H1 (cell line): ENCODE measurements at regions not wholly inside any gene's neighbourhood (a gene's known extent, or its start where the extent isn't known, plus 50 kb on each side); places are given as distances from the start of the nearest gene placed in this dataset.

Experiments used
- CTCF ChIA-PET: fragments of 300-600 bp; sonication (Branson Sonifier 250); formaldehyde crosslinking; loops from one replicate; lab custom pipeline; 2021; ENCODE audit not compliant: partially characterized antibody; lab: Charles Lee
- POLR2A ChIA-PET: fragments of 300-600 bp; sonication (Branson Sonifier 250); formaldehyde crosslinking; loops from one replicate; lab custom pipeline; 2021; ENCODE audit warnings: inconsistent platforms; ENCODE audit not compliant: partially characterized antibody; lab: Charles Lee
- DNase-seq, 2 experiments: peaks; one replicate each; pipeline versions ENCODE4 v3.0.0 to v3.0.0-alpha.2; 2010 to 2022; ENCODE audit warnings: low spot score in 2 of 2, low read depth in 1 of 2, mixed read lengths in 1 of 2
- FAIRE-seq: peaks from 2 replicates; lab custom pipeline; 2011; peaks lifted over from hg19 to GRCh38; lab: Jason Lieb, UNC
- H2AFZ ChIP-seq: 2 replicates; pipeline ENCODE4 v1.8.1; 2012; ENCODE audit warnings: low read length, inconsistent platforms
- H2AK5ac ChIP-seq: 2 replicates; pipeline ENCODE4 v1.6.1; 2013; ENCODE audit warnings: low read depth, low read length
- H2BK120ac ChIP-seq: replicated peaks from 2 replicates; pipeline ENCODE3; 2013; ENCODE audit warnings: low read depth, low read length, inconsistent platforms
- H2BK12ac ChIP-seq: 2 replicates; pipeline ENCODE4 v1.6.1; 2013; ENCODE audit warnings: low read depth, low read length
- H2BK15ac ChIP-seq: 2 replicates; pipeline ENCODE4 v1.6.1; 2013; ENCODE audit warnings: low read length
- H2BK20ac ChIP-seq: 2 replicates; pipeline ENCODE4 v1.6.1; 2013; ENCODE audit warnings: low read length
- H2BK5ac ChIP-seq: 2 replicates; pipeline ENCODE4 v1.6.1; 2013; ENCODE audit warnings: low read depth, low read length
- H3K14ac ChIP-seq: 2 replicates; pipeline ENCODE4 v1.6.1; 2013; ENCODE audit warnings: inconsistent platforms; ENCODE audit not compliant: insufficient read length
- H3K18ac ChIP-seq: 2 replicates; pipeline ENCODE4 v1.6.1; 2013; ENCODE audit warnings: low read length; ENCODE audit errors: extremely low read depth
- H3K23ac ChIP-seq: 2 replicates; pipeline ENCODE4 v1.6.1; 2013; ENCODE audit warnings: inconsistent platforms; ENCODE audit not compliant: insufficient read length
- H3K23me2 ChIP-seq: 2 replicates; pipeline ENCODE4 v1.6.1; 2013; ENCODE audit warnings: low read depth, low read length
- H3K27ac ChIP-seq: 2 replicates; pipeline ENCODE4 v1.6.1; 2011; ENCODE audit warnings: low read depth, low read length, inconsistent platforms
- H3K27me3 ChIP-seq, 4 experiments: replicated peaks in 1 of 4; 1 replicate in 1 of 4; 2 replicates in 3 of 4; pipeline versions ENCODE4 v1.6.1 to v1.8.1; 2011 to 2013; ENCODE audit warnings: low read length in 3 of 4, mild to moderate bottlenecking in 3 of 4, inconsistent platforms in 2 of 4, mixed read lengths in 2 of 4, moderate library complexity in 1 of 4; ENCODE audit not compliant: control insufficient read depth in 3 of 4, insufficient read depth in 3 of 4; ENCODE audit errors: extremely low read depth in 1 of 4
- H3K36me3 ChIP-seq, 4 experiments: 2 replicates each; pipeline versions ENCODE4 v1.6.1 to v1.8.1; 2011 to 2013; ENCODE audit warnings: mild to moderate bottlenecking in 4 of 4, low read length in 3 of 4, moderate library complexity in 2 of 4, control low read depth in 1 of 4, inconsistent platforms in 1 of 4; ENCODE audit not compliant: insufficient read depth in 4 of 4, control insufficient read depth in 2 of 4
- H3K4ac ChIP-seq: replicated peaks from 2 replicates; pipeline ENCODE3; 2013; ENCODE audit warnings: low read length, low read depth, mixed read lengths, inconsistent platforms; ENCODE audit not compliant: insufficient read length
- H3K4me1 ChIP-seq, 4 experiments: replicated peaks in 1 of 4; 1 replicate in 1 of 4; 2 replicates in 3 of 4; pipeline versions ENCODE4 v1.6.1 to v1.8.1; 2011 to 2013; ENCODE audit warnings: low read length in 3 of 4, inconsistent platforms in 2 of 4, mixed read lengths in 1 of 4; ENCODE audit not compliant: insufficient read depth in 4 of 4, control insufficient read depth in 3 of 4
- H3K4me2 ChIP-seq, 2 experiments: 2 replicates each; pipeline versions ENCODE4 v1.6.1 to v1.8.1; 2011 to 2013; ENCODE audit warnings: low read depth in 2 of 2, low read length in 2 of 2, control low read depth in 1 of 2, inconsistent platforms in 1 of 2, mild to moderate bottlenecking in 1 of 2; ENCODE audit not compliant: insufficient read depth in 1 of 2
- H3K4me3 ChIP-seq, 4 experiments: fragments of 200-600, 300-600 bp in 1 of 4; sonication (generic), shearing (Covaris generic), sonication (Bioruptor Twin) in 1 of 4; 2 replicates each; pipeline versions ENCODE4 v1.5.1 to v1.8.1; 2011 to 2016; ENCODE audit warnings: low read length in 4 of 4, low read depth in 3 of 4, control low read depth in 2 of 4, inconsistent platforms in 2 of 4, mild to moderate bottlenecking in 2 of 4, mixed read lengths in 1 of 4, moderate library complexity in 1 of 4; ENCODE audit not compliant: insufficient read depth in 2 of 4; ENCODE audit errors: extremely low read depth in 1 of 4
- H3K56ac ChIP-seq: replicated peaks from 2 replicates; pipeline ENCODE3; 2013; ENCODE audit warnings: low read depth, mild to moderate bottlenecking, mixed read lengths, low read length, inconsistent platforms; ENCODE audit not compliant: insufficient read length
- H3K79me1 ChIP-seq: 2 replicates; pipeline ENCODE4 v1.6.1; 2013; ENCODE audit warnings: low read depth, low read length, control low read depth
- H3K79me2 ChIP-seq, 2 experiments: 2 replicates each; pipeline versions ENCODE4 v1.6.1 to v1.8.1; 2012 to 2013; ENCODE audit warnings: low read length in 2 of 2, mild to moderate bottlenecking in 2 of 2, inconsistent platforms in 1 of 2; ENCODE audit not compliant: insufficient read depth in 2 of 2, control insufficient read depth in 1 of 2
- H3K9ac ChIP-seq, 4 experiments: replicated peaks in 1 of 4; 1 replicate in 1 of 4; 2 replicates in 3 of 4; pipeline versions ENCODE4 v1.6.1 to v1.8.1; 2011 to 2013; ENCODE audit warnings: low read depth in 3 of 4, low read length in 3 of 4, control low read depth in 2 of 4, mild to moderate bottlenecking in 2 of 4, moderate library complexity in 2 of 4, inconsistent platforms in 1 of 4; ENCODE audit errors: extremely low read depth in 1 of 4
- H3K9me3 ChIP-seq, 2 experiments: 2 replicates each; pipeline versions ENCODE4 v1.6.1 to v1.8.1; 2012 to 2013; ENCODE audit warnings: mild to moderate bottlenecking in 2 of 2, moderate library complexity in 2 of 2, control low read depth in 1 of 2, inconsistent platforms in 1 of 2, low read depth in 1 of 2, low read length in 1 of 2, mixed read lengths in 1 of 2; ENCODE audit not compliant: insufficient read depth in 2 of 2
- H4K20me1 ChIP-seq, 2 experiments: replicated peaks in 1 of 2; 2 replicates each; pipeline versions ENCODE3 to v1.8.1; 2011 to 2013; ENCODE audit warnings: inconsistent platforms in 2 of 2, low read length in 2 of 2, mild to moderate bottlenecking in 1 of 2; ENCODE audit not compliant: insufficient read depth in 2 of 2, control insufficient read depth in 1 of 2
- H4K5ac ChIP-seq: 2 replicates; pipeline ENCODE4 v1.6.1; 2013; ENCODE audit warnings: low read length, low read depth, mixed read lengths, inconsistent platforms; ENCODE audit not compliant: insufficient read length
- H4K8ac ChIP-seq: 2 replicates; pipeline ENCODE4 v1.8.0; 2013; ENCODE audit warnings: mild to moderate bottlenecking, moderate library complexity, low read length, inconsistent platforms; ENCODE audit not compliant: insufficient read depth; ENCODE audit errors: extremely low read depth
- H4K91ac ChIP-seq: replicated peaks from 2 replicates; pipeline ENCODE3; 2013; ENCODE audit warnings: low read length, mixed read lengths, inconsistent platforms; ENCODE audit not compliant: insufficient read length
- BRCA1 ChIP-seq: IDR thresholded peaks from 2 replicates; pipeline ENCODE4 v1.6.1; 2012; ENCODE audit warnings: low read depth, low read length, improper control_type of control experiment
- JUND ChIP-seq: IDR thresholded peaks from 2 replicates; pipeline ENCODE4 v1.6.1; 2011; ENCODE audit warnings: mild to moderate bottlenecking, improper control_type of control experiment, low read length
- whole genome bisulfite sequencing, 2 experiments: shearing (Covaris generic) in 1 of 2; methylation state at CpG; one replicate each; pipeline versions ENCODE4 v1.1.6 to v1.1.7; 2013 to 2015; ENCODE audit warnings: low lambda C conversion rate in 2 of 2, mixed read lengths in 2 of 2, inconsistent platforms in 1 of 2, low coverage in 1 of 2, missing lambda C conversion rate in 1 of 2; ENCODE audit not compliant: insufficient replicate concordance in 2 of 2, insufficient coverage in 1 of 2, insufficient read length in 1 of 2; ENCODE audit errors: extremely low coverage in 1 of 2, missing lambda C conversion rate in 1 of 2; 5-methylcytosine and 5-hydroxymethylcytosine counted together

DNA sequence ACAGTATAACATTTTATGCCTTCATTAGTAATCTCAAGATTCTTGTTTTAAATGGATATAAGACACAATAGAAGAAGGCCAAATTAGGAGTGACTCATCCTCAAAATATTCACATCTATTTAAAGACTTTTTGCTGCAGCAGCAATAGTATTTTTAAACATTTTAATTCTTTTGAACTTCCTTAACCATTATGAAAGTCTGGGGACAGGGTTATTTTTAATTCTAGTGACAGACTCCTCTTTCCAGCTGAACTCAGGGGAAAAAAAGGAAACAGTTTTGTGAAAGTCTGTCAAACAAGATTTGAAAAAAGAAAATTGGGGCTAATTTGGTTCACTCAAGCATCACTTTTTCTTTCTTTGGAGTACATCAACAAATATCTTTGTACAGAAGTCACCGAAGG lies 541.8 kb downstream of the NUP35 start:
- H3K27me3 ChIP-seq: no peaks in the 10 kb centered on the region
- no peaks in the 10 kb centered on the region for H3K79me2 ChIP-seq
- no peaks in the 10 kb centered on the region for H4K20me1 ChIP-seq
- no peak overlapping the region for H2BK20ac ChIP-seq
- H4K5ac ChIP-seq: no peak overlapping the region
- 88% methylated on average over 1 of the region's 1 CpG; no CpG with 5 or more reads in 1 of the 2 experiments for WGBS, 2 experiments
- H3K4me2 ChIP-seq: no peak overlapping the region
- no peak overlapping the region for H4K8ac ChIP-seq
- H3K4me1 ChIP-seq: peaks cover 0 to 2% (median 2%) of the 10 kb centered on the region in 4 experiments; a peak in 3 of 7 replicates
- H3K4ac ChIP-seq: no peak overlapping the region
- no peak overlapping the region for H3K23ac ChIP-seq
- H3K79me1 ChIP-seq: no peaks in the 10 kb centered on the region
- no peaks in the 10 kb centered on the region for H3K9me3 ChIP-seq
- FAIRE-seq: no peak
- H3K9ac ChIP-seq: no peak overlapping the region
- H3K36me3 ChIP-seq: no peaks in the 10 kb centered on the region
- no peak overlapping the region for H3K14ac ChIP-seq
- TF ChIP-seq JUND (peak; percentile 55; the same call in 1 of the 2 replicates), BRCA1 (no peak)
- TF ChIP-seq, all 59 proteins: peak for 1
- no peak overlapping the region for H2BK12ac ChIP-seq
- POLR2A ChIA-PET: no interaction called here
- H2BK5ac ChIP-seq: no peak overlapping the region
- no peak overlapping the region for H2AFZ ChIP-seq
- H2BK120ac ChIP-seq: no peak overlapping the region
- no peak overlapping the region for H3K18ac ChIP-seq
- no peak overlapping the region for H2BK15ac ChIP-seq
- H4K91ac ChIP-seq: no peak overlapping the region
- no peaks in the 10 kb centered on the region for H3K23me2 ChIP-seq
- no peak overlapping the region for H3K56ac ChIP-seq
- H2AK5ac ChIP-seq: no peak overlapping the region
- CTCF ChIA-PET: no interaction called here
- no peak for DNase-seq
- no peak overlapping the region for H3K4me3 ChIP-seq
- no peak overlapping the region for H3K27ac ChIP-seq
